ENCODE measurements at regions not wholly inside any gene's neighbourhood (a gene's known extent, or its start where the extent isn't known, plus 50 kb on each side); places are given as distances from the start of the nearest gene placed in this dataset.
"Not testable (repeated sequence)": the region's sequence is repeated elsewhere in the genome, so short reads cannot be mapped to it uniquely, and the experiment has no call there.

- intact Hi-C loops (cut with micrococcal nuclease); H3K4me3 ChIP-seq (ENCODE audit: control extremely low read depth in 1 of 5, extremely low read depth in 1 of 5, insufficient read depth in 1 of 5, low read depth in 2 of 5, low read length in 4 of 5); CTCF ChIA-PET: not testable (repeated sequence)
Measured at GRCh38 chr2:66632882-66633281, 198.0 kb downstream of the MEIS1 start.

GRCh38 chr2:66633631-66634030 is 198.7 kb downstream of the MEIS1 start:
- H3K36me3 ChIP-seq (replicated peaks in 1 of 2; ENCODE audit: control extremely low read depth in 1 of 2, control insufficient read depth in 1 of 2, extremely low read depth in 1 of 2, insufficient read depth in 2 of 2, low read length in 1 of 2): no peaks in the 10 kb centered on the region
- H3K4me1 ChIP-seq (ENCODE audit: control insufficient read depth in 2 of 2, insufficient read depth in 2 of 2, low read length in 2 of 2): no peaks in the 10 kb centered on the region
- Mint-ChIP-seq H3K9me3 (ENCODE audit: insufficient read depth) (no peaks in the 10 kb centered on the region), H3K27me3 (no peaks in the 10 kb centered on the region), H3K27ac (no peak overlapping the region), H3K4me3 (no peak overlapping the region), H3K4me1 (no peaks in the 10 kb centered on the region)
- no peaks in the 10 kb centered on the region for H3K79me2 ChIP-seq (ENCODE audit: control insufficient read depth, insufficient read depth, low read length)
- no peak overlapping the region for H3K27ac ChIP-seq (ENCODE audit: low read length in 2 of 2)
- peaks cover 0 to 4% (median 2%) of the 10 kb centered on the region in 3 donors for H3K9me3 ChIP-seq (ENCODE audit: control extremely low read depth in 1 of 3, control insufficient read depth in 2 of 3, insufficient read depth in 1 of 3, low read length in 2 of 3)
- no peak overlapping the region for H3K4me2 ChIP-seq (replicated peaks; ENCODE audit: low read depth, low read length, poor library complexity, severe bottlenecking)
- intact Hi-C loops (cut with micrococcal nuclease): no loop called here
- ChIA-PET POLR2A (no interaction called here), CTCF (no interaction called here)
- H3K4me3 ChIP-seq (ENCODE audit: control extremely low read depth in 1 of 5, extremely low read depth in 1 of 5, insufficient read depth in 1 of 5, low read depth in 2 of 5, low read length in 4 of 5): no peak overlapping the region
- ATAC-seq (ENCODE audit: low read depth) (no peak), DNase-seq (no peak)
- TF ChIP-seq EZH2 (IDR thresholded peaks at IDR 0.05; ENCODE audit: borderline replicate concordance, insufficient read depth, low read depth, low read length, poor library complexity, severe bottlenecking): no peak
- TF ChIP-seq CTCF (IDR thresholded peaks at IDR 0.05): no peak
- no peaks in the 10 kb centered on the region for H3K27me3 ChIP-seq (replicated peaks in 1 of 4; ENCODE audit: control extremely low read depth in 1 of 4, control insufficient read depth in 3 of 4, insufficient read depth in 4 of 4, low read length in 3 of 4)
- H4K20me1 ChIP-seq (ENCODE audit: control insufficient read depth, insufficient read depth, low read length, poor library complexity, severe bottlenecking): no peaks in the 10 kb centered on the region
- 79% methylated on average over 2 of the region's 3 CpGs for WGBS (ENCODE audit: insufficient coverage)
- H2AFZ ChIP-seq (ENCODE audit: insufficient read depth, low read depth, low read length, poor library complexity, severe bottlenecking): no peak overlapping the region
- H3K9ac ChIP-seq (ENCODE audit: low read length): no peak overlapping the region

More at GRCh38 chr2:66632882-66633281, 198.0 kb downstream of the MEIS1 start:
- H3K27me3 Mint-ChIP-seq; POLR2A ChIA-PET; H3K4me2 ChIP-seq (replicated peaks; ENCODE audit: low read depth, low read length, poor library complexity, severe bottlenecking); DNase-seq; H3K9me3 Mint-ChIP-seq (ENCODE audit: insufficient read depth); H3K4me1 Mint-ChIP-seq; H3K4me1 ChIP-seq (ENCODE audit: control insufficient read depth in 2 of 2, insufficient read depth in 2 of 2, low read length in 2 of 2); H3K27ac Mint-ChIP-seq; H3K27ac ChIP-seq (ENCODE audit: low read length in 2 of 2); H3K79me2 ChIP-seq (ENCODE audit: control insufficient read depth, insufficient read depth, low read length); H3K4me3 Mint-ChIP-seq; H3K9me3 ChIP-seq (ENCODE audit: control extremely low read depth in 1 of 3, control insufficient read depth in 2 of 3, insufficient read depth in 1 of 3, low read length in 2 of 3); H2AFZ ChIP-seq (ENCODE audit: insufficient read depth, low read depth, low read length, poor library complexity, severe bottlenecking); H3K27me3 ChIP-seq (replicated peaks in 1 of 4; ENCODE audit: control extremely low read depth in 1 of 4, control insufficient read depth in 3 of 4, insufficient read depth in 4 of 4, low read length in 3 of 4); ATAC-seq (ENCODE audit: low read depth); H3K9ac ChIP-seq (ENCODE audit: low read length); H4K20me1 ChIP-seq (ENCODE audit: control insufficient read depth, insufficient read depth, low read length, poor library complexity, severe bottlenecking); H3K36me3 ChIP-seq (replicated peaks in 1 of 2; ENCODE audit: control extremely low read depth in 1 of 2, control insufficient read depth in 1 of 2, extremely low read depth in 1 of 2, insufficient read depth in 2 of 2, low read length in 1 of 2): not testable (repeated sequence)
- WGBS (ENCODE audit: insufficient coverage): 92% methylated on average over 16 of the region's 19 CpGs
